Spleen (tissue), 7 donors: ENCODE measurements at regions not wholly inside any gene's neighbourhood (a gene's known extent, or its start where the extent isn't known, plus 50 kb on each side); places are given as distances from the start of the nearest gene placed in this dataset.

Experiments used
- POLR2AphosphoS5 ChIP-seq, 3 donors: sonication (generic); formaldehyde crosslinking; IDR thresholded peaks; one replicate each; pipeline ENCODE4 v1.5.1; 2017; ENCODE audit warnings: antibody characterized with exemption in 3 of 3
- TF ChIP-seq, protein P1 (sequence below), 11 experiments: fragments of 200-600 bp in 7 of 11; fragments of 450-650 bp in 4 of 11; sonication (generic) in 4 of 11; IDR thresholded peaks in 8 of 11; conservative IDR thresholded peaks in 3 of 11; 1 replicate in 7 of 11; 2 replicates in 4 of 11; pipeline versions ENCODE4 v1.4.0 to v1.8.0; 2016 to 2021; ENCODE audit warnings: antibody characterized with exemption in 11 of 11, inconsistent platforms in 4 of 11, mild to moderate bottlenecking in 1 of 11
- donor health status: DM: no; HTN: no; CAD: no; lungs with moderate emphysema.
- donor health status: DM: no; HTN: no; CAD: no.
- donor health status: DM: no; HTN: no; CAD: no.

- TF ChIP-seq, protein P1, sequence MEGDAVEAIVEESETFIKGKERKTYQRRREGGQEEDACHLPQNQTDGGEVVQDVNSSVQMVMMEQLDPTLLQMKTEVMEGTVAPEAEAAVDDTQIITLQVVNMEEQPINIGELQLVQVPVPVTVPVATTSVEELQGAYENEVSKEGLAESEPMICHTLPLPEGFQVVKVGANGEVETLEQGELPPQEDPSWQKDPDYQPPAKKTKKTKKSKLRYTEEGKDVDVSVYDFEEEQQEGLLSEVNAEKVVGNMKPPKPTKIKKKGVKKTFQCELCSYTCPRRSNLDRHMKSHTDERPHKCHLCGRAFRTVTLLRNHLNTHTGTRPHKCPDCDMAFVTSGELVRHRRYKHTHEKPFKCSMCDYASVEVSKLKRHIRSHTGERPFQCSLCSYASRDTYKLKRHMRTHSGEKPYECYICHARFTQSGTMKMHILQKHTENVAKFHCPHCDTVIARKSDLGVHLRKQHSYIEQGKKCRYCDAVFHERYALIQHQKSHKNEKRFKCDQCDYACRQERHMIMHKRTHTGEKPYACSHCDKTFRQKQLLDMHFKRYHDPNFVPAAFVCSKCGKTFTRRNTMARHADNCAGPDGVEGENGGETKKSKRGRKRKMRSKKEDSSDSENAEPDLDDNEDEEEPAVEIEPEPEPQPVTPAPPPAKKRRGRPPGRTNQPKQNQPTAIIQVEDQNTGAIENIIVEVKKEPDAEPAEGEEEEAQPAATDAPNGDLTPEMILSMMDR (IDR thresholded peaks at IDR 0.05 in 8 of 11, conservative IDR thresholded peaks at IDR 0.05 in 3 of 11), result no peak
- TF ChIP-seq POLR2AphosphoS5 (IDR thresholded peaks at IDR 0.05), result no peak
Observed at GRCh38 chr2:8154936-8155335, 526.9 kb upstream of the ID2 start.
